Common myeloid progenitor, CD34-positive (primary cell): ENCODE measurements at regions not wholly inside any gene's neighbourhood (a gene's known extent, or its start where the extent isn't known, plus 50 kb on each side); places are given as distances from the start of the nearest gene placed in this dataset.

Source experiments
- CTCF ChIA-PET: fragments of 350-600 bp; sonication (Branson Sonifier 250); formaldehyde crosslinking; loops from one replicate; lab custom pipeline; 2021; ENCODE audit warnings: antibody characterized with exemption; lab: Charles Lee
- POLR2A ChIA-PET: fragments of 350-600 bp; sonication (Branson Sonifier 250); formaldehyde crosslinking; loops from one replicate; lab custom pipeline; 2021; ENCODE audit warnings: antibody characterized with exemption; lab: Charles Lee
- DNase-seq, 3 donors: peaks; one replicate each; pipeline versions ENCODE4 v3.0.0 to v3.0.0-alpha.2; 2013
- H3K27ac ChIP-seq, 2 experiments: 1 replicate in 1 of 2; 2 replicates in 1 of 2; pipeline ENCODE4 v1.7.0; 2013; ENCODE audit warnings: inconsistent platforms in 2 of 2, low read length in 2 of 2, mild to moderate bottlenecking in 2 of 2, low read depth in 1 of 2, moderate library complexity in 1 of 2; ENCODE audit not compliant: severe bottlenecking in 2 of 2, insufficient read depth in 1 of 2, poor library complexity in 1 of 2
- H3K27me3 ChIP-seq, 5 experiments: replicated peaks in 2 of 5; 1 replicate in 3 of 5; 2 replicates in 2 of 5; pipeline versions ENCODE4 v1.6.1 to v1.7.0; 2013; ENCODE audit warnings: low read length in 4 of 5, mild to moderate bottlenecking in 2 of 5, moderate library complexity in 2 of 5, inconsistent platforms in 1 of 5; ENCODE audit not compliant: insufficient read depth in 5 of 5, control insufficient read depth in 4 of 5
- H3K36me3 ChIP-seq, 4 experiments: 1 replicate in 2 of 4; 2 replicates in 2 of 4; pipeline versions ENCODE4 v1.6.1 to v1.7.0; 2013; ENCODE audit warnings: low read length in 3 of 4, control low read depth in 1 of 4, mild to moderate bottlenecking in 1 of 4; ENCODE audit not compliant: control insufficient read depth in 4 of 4, insufficient read depth in 4 of 4
- H3K4me1 ChIP-seq, 4 experiments: 1 replicate in 3 of 4; 2 replicates in 1 of 4; pipeline versions ENCODE4 v1.6.1 to v1.7.1; 2013; ENCODE audit warnings: low read length in 3 of 4, mild to moderate bottlenecking in 3 of 4, control low read depth in 1 of 4, inconsistent platforms in 1 of 4, moderate library complexity in 1 of 4; ENCODE audit not compliant: control insufficient read depth in 4 of 4, insufficient read depth in 4 of 4; ENCODE audit errors: control extremely low read depth in 1 of 4
- H3K4me3 ChIP-seq, 7 experiments: 1 replicate in 4 of 7; 2 replicates in 3 of 7; pipeline versions ENCODE4 v1.5.1 to v1.7.0; 2013; ENCODE audit warnings: mild to moderate bottlenecking in 7 of 7, low read length in 6 of 7, moderate library complexity in 6 of 7, inconsistent platforms in 2 of 7, low read depth in 2 of 7, control low read depth in 1 of 7; ENCODE audit not compliant: insufficient read depth in 4 of 7, control insufficient read depth in 1 of 7; ENCODE audit errors: extremely low read depth in 1 of 7
- H3K9me3 ChIP-seq, 5 experiments: 1 replicate in 4 of 5; 2 replicates in 1 of 5; pipeline versions ENCODE4 v1.6.1 to v1.7.1; 2013; ENCODE audit warnings: low read length in 4 of 5, mild to moderate bottlenecking in 2 of 5, inconsistent platforms in 1 of 5, low read depth in 1 of 5, moderate library complexity in 1 of 5; ENCODE audit not compliant: control insufficient read depth in 4 of 5, insufficient read depth in 2 of 5; ENCODE audit errors: control extremely low read depth in 1 of 5
- WGBS: methylation state at CpG from one replicate; pipeline ENCODE4 v1.1.5; 2013; ENCODE audit not compliant: insufficient coverage; 5-methylcytosine and 5-hydroxymethylcytosine counted together

- Histone ChIP-seq H3K27ac (no peak overlapping the region), H3K27me3 (no peaks in the 10 kb centered on the region), H3K4me3 (no peak overlapping the region), H3K4me1 (no peaks in the 10 kb centered on the region), H3K9me3 (peaks cover 0 to 5% (median 0%) of the 10 kb centered on the region in 5 experiments), H3K36me3 (no peaks in the 10 kb centered on the region)
- POLR2A ChIA-PET: no interaction called here
- WGBS: 100% methylated on average over 1 of the region's 1 CpG
- no peak for DNase-seq
- CTCF ChIA-PET: interaction anchor here (0.9 to 1.6 kb wide), 3 partner anchors 9 to 961 kb away, joined by 3 to 5 read pairs (median 3); no protein-coding TSS in a partner anchor
Observed at GRCh38 chr4:60209588-60209987, 990.5 kb upstream of the ADGRL3 start.

- POLR2A ChIA-PET: no interaction called here
- H3K27ac ChIP-seq: no peak overlapping the region
- no peaks in the 10 kb centered on the region for H3K27me3 ChIP-seq
- H3K9me3 ChIP-seq: no peaks in the 10 kb centered on the region
- no peaks in the 10 kb centered on the region for H3K36me3 ChIP-seq
- H3K4me1 ChIP-seq: no peaks in the 10 kb centered on the region
- no peak overlapping the region for H3K4me3 ChIP-seq
- CTCF ChIA-PET: interaction anchor here (0.7 kb wide), 1 partner anchor 750 kb away, joined by 4 read pairs; no protein-coding TSS in a partner anchor
- DNase-seq: no peak
- no CpG with 5 or more reads among the region's 2 CpGs for WGBS
Observed at GRCh38 chr4:60215906-60216305, 984.2 kb upstream of the ADGRL3 start.

- ChIA-PET CTCF (no interaction called here), POLR2A (no interaction called here)
- Histone ChIP-seq H3K4me1 (no peaks in the 10 kb centered on the region), H3K4me3 (no peak overlapping the region), H3K27me3 (no peaks in the 10 kb centered on the region), H3K27ac (no peak overlapping the region), H3K9me3 (no peaks in the 10 kb centered on the region), H3K36me3 (no peaks in the 10 kb centered on the region)
- DNase-seq: no peak
- no CpG with 5 or more reads among the region's 1 CpG for WGBS
Observed at GRCh38 chr4:60216752-60217151, 983.4 kb upstream of the ADGRL3 start.

GRCh38 chr4:60221866-60222265 lies 978.3 kb upstream of the ADGRL3 start:
- H3K4me1 ChIP-seq: no peaks in the 10 kb centered on the region
- ChIA-PET POLR2A (no interaction called here), CTCF (no interaction called here)
- no peaks in the 10 kb centered on the region for H3K27me3 ChIP-seq
- no peak overlapping the region for H3K4me3 ChIP-seq
- no peak for DNase-seq
- H3K9me3 ChIP-seq: no peaks in the 10 kb centered on the region
- H3K27ac ChIP-seq: no peak overlapping the region
- 100% methylated on average over 2 of the region's 5 CpGs for WGBS
- H3K36me3 ChIP-seq: no peaks in the 10 kb centered on the region

- ChIA-PET POLR2A (no interaction called here), CTCF (no interaction called here)
- Histone ChIP-seq H3K9me3 (no peaks in the 10 kb centered on the region), H3K4me3 (no peak overlapping the region), H3K27me3 (no peaks in the 10 kb centered on the region), H3K36me3 (no peaks in the 10 kb centered on the region), H3K4me1 (no peaks in the 10 kb centered on the region), H3K27ac (no peak overlapping the region)
- DNase-seq: no peak
- whole genome bisulfite sequencing: 100% methylated on average over 2 of the region's 3 CpGs
Observed at GRCh38 chr4:60223208-60223923, 976.8 kb upstream of the ADGRL3 start.

GRCh38 chr4:60241866-60242265 lies 958.3 kb upstream of the ADGRL3 start:
- ChIA-PET POLR2A (no interaction called here), CTCF (no interaction called here)
- no peaks in the 10 kb centered on the region for H3K9me3 ChIP-seq
- H3K4me3 ChIP-seq: no peak overlapping the region
- 96% methylated on average over 4 of the region's 4 CpGs for WGBS
- no peak overlapping the region for H3K27ac ChIP-seq
- no peaks in the 10 kb centered on the region for H3K36me3 ChIP-seq
- H3K27me3 ChIP-seq: no peaks in the 10 kb centered on the region
- no peaks in the 10 kb centered on the region for H3K4me1 ChIP-seq
- no peak for DNase-seq

- WGBS: no CpG with 5 or more reads among the region's 1 CpG
- ChIA-PET POLR2A (no interaction called here), CTCF (no interaction called here)
- Histone ChIP-seq H3K9me3 (no peaks in the 10 kb centered on the region), H3K4me3 (no peak overlapping the region), H3K4me1 (no peaks in the 10 kb centered on the region), H3K36me3 (no peaks in the 10 kb centered on the region), H3K27ac (no peak overlapping the region), H3K27me3 (no peaks in the 10 kb centered on the region)
- no peak for DNase-seq
Observed at GRCh38 chr4:60249784-60250183, 950.3 kb upstream of the ADGRL3 start.
